Kidney (tissue), 13 donors: ENCODE measurements at regions not wholly inside any gene's neighbourhood (a gene's known extent, or its start where the extent isn't known, plus 50 kb on each side); places are given as distances from the start of the nearest gene placed in this dataset.

Source experiments
- DNase-seq, 5 donors: peaks; one replicate each; pipeline ENCODE4 v3.0.0-alpha.2; 2013 to 2020
- FAIRE-seq: peaks from 2 replicates; lab custom pipeline; 2012; peaks lifted over from hg19 to GRCh38; lab: Jason Lieb, UNC
- H3K27ac ChIP-seq, 2 donors: one replicate each; pipeline ENCODE4 v1.7.0; 2013; ENCODE audit warnings: low read depth in 2 of 2, low read length in 2 of 2, inconsistent platforms in 1 of 2
- H3K27me3 ChIP-seq: one replicate; pipeline ENCODE4 v1.7.1; 2013; ENCODE audit warnings: low read length, inconsistent platforms; ENCODE audit not compliant: control insufficient read depth, insufficient read depth
- H3K36me3 ChIP-seq, 3 donors: one replicate each; pipeline versions ENCODE4 v1.7.0 to v1.7.1; 2013; ENCODE audit warnings: low read length in 3 of 3, control low read depth in 1 of 3, inconsistent platforms in 1 of 3; ENCODE audit not compliant: insufficient read depth in 3 of 3, control insufficient read depth in 2 of 3
- H3K4me1 ChIP-seq, 3 donors: one replicate each; pipeline versions ENCODE4 v1.7.0 to v1.7.1; 2013; ENCODE audit warnings: low read length in 3 of 3, inconsistent platforms in 1 of 3, low read depth in 1 of 3; ENCODE audit not compliant: control insufficient read depth in 2 of 3, insufficient read depth in 2 of 3
- H3K4me3 ChIP-seq, 3 donors: one replicate each; pipeline versions ENCODE4 v1.7.0 to v1.8.1; 2013; ENCODE audit warnings: low read length in 3 of 3, control low read depth in 1 of 3, inconsistent platforms in 1 of 3
- H3K9ac ChIP-seq, 3 donors: one replicate each; pipeline versions ENCODE4 v1.7.0 to v1.7.1; 2013; ENCODE audit warnings: low read length in 3 of 3, control low read depth in 1 of 3, inconsistent platforms in 1 of 3
- H3K9me3 ChIP-seq, 3 donors: one replicate each; pipeline versions ENCODE4 v1.7.0 to v1.7.1; 2013; ENCODE audit warnings: low read length in 3 of 3, control low read depth in 1 of 3, inconsistent platforms in 1 of 3; ENCODE audit not compliant: control insufficient read depth in 2 of 3, insufficient read depth in 1 of 3
- CTCF ChIP-seq: IDR thresholded peaks from 3 replicates; pipeline ENCODE4 v1.5.1; 2012; ENCODE audit warnings: mild to moderate bottlenecking, moderate library complexity, borderline replicate concordance; ENCODE audit not compliant: insufficient read depth; ENCODE audit errors: extremely low read depth
- intact Hi-C: fragments of 100-400 bp; cut with DNase I; formaldehyde crosslinking; loops from one replicate; pipeline ENCODE4 v1.11.1; 2022
- donor health status: control.
- donor health status: control.
- donor health status: control.
- donor health status: control.
- donor health status: control.
- donor health status: DM: yes; HTN: yes; CAD: no.
- donor health status: Normal renal cell carcinoma (clear cell type).

GRCh38 chr11:130779943-130780342 is 136.3 kb downstream of the SNX19 start:
- Histone ChIP-seq H3K9ac (no peak overlapping the region), H3K27ac (no peak overlapping the region), H3K9me3 (no peaks in the 10 kb centered on the region), H3K4me3 (no peak overlapping the region), H3K27me3 (no peaks in the 10 kb centered on the region), H3K4me1 (peaks cover 0 to 10% (median 5%) of the 10 kb centered on the region in 3 donors), H3K36me3 (no peaks in the 10 kb centered on the region)
- DNase-seq (no peak), FAIRE-seq (no peak)
- intact Hi-C loops: no loop called here
- no peak for TF ChIP-seq CTCF

DNA sequence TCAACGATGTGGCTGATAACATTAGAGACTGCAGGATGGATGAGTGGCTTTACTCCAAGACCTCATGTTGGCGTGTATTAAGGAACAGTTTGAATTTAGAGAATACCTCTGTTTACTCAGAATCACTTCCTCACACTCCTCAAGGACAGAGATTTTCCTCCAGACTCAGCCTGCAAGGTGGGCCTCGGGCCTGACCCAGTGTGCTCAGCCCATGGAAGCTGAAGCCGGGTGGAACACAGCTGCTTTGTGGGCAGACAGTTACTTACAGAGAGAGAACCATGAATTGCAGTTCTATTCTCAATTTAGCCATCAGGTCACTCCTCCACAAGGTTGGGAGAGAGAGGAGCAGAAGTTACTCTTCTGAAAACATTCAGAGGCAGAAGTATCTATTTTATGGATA is 135.8 kb downstream of the SNX19 start:
- no peak overlapping the region for H3K4me3 ChIP-seq
- no peak for FAIRE-seq

DNA sequence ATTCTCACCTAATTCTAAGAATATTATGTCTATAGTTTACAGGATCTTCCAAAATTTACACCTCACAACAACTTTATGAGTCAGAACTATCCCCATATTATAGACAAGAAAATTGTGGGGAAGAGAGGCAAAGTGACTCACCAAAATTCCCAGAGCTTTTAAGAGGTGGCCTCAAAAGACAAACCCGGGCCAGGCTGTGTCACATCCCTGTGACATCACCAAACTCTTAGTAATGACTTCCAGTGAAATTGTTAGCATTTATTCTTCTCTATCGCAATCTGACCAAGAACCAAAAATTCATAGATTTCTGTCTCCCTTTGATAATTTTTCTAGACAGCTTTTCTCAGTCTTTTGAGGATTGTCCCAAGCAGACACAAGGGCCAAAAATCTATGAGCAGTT is 134.3 kb downstream of the SNX19 start:
- no peak for FAIRE-seq
- no peak overlapping the region for H3K9ac ChIP-seq
- no peaks in the 10 kb centered on the region for H3K27me3 ChIP-seq
- peaks cover 2 to 10% (median 5%) of the 10 kb centered on the region in 3 donors for H3K4me1 ChIP-seq
- H3K36me3 ChIP-seq: no peaks in the 10 kb centered on the region
- no peak overlapping the region for H3K4me3 ChIP-seq
- H3K9me3 ChIP-seq: no peaks in the 10 kb centered on the region
- H3K27ac ChIP-seq: no peak overlapping the region
- DNase-seq: no peak
- intact Hi-C loops: no loop called here
- no peak for TF ChIP-seq CTCF

More for the DNA sequence above, 135.8 kb downstream of the SNX19 start:
- no peaks in the 10 kb centered on the region for H3K9me3 ChIP-seq
- no peaks in the 10 kb centered on the region for H3K36me3 ChIP-seq
- H3K27me3 ChIP-seq: no peaks in the 10 kb centered on the region
- intact Hi-C loops: no loop called here
- no peak overlapping the region for H3K27ac ChIP-seq
- DNase-seq: no peak
- no peak overlapping the region for H3K9ac ChIP-seq
- H3K4me1 ChIP-seq: peaks cover 0 to 10% (median 5%) of the 10 kb centered on the region in 3 donors
- TF ChIP-seq CTCF: no peak
